Progenitor cell of endocrine pancreas (in vitro differentiated cells): ENCODE measurements at regions not wholly inside any gene's neighbourhood (a gene's known extent, or its start where the extent isn't known, plus 50 kb on each side); places are given as distances from the start of the nearest gene placed in this dataset.

ENCODE experiments used
- DNase-seq: peaks from one replicate; pipeline ENCODE4 v3.0.0; 2021; ENCODE audit warnings: low spot score; ENCODE audit not compliant: unreplicated experiment
- H3K27ac Mint-ChIP-seq: 2 replicates; pipeline ENCODE4 v1.8.0; 2021; ENCODE audit warnings: mild to moderate bottlenecking, moderate library complexity, mixed read lengths
- H3K27me3 Mint-ChIP-seq: 2 replicates; pipeline ENCODE4 v1.8.0; 2021; ENCODE audit warnings: mixed read lengths
- H3K36me3 Mint-ChIP-seq: 2 replicates; pipeline ENCODE4 v1.8.0; 2022; ENCODE audit warnings: mixed read lengths; ENCODE audit not compliant: insufficient read depth
- H3K4me1 Mint-ChIP-seq: 2 replicates; pipeline ENCODE4 v1.8.0; 2021; ENCODE audit warnings: low read depth, mixed read lengths
- H3K4me3 Mint-ChIP-seq: 2 replicates; pipeline ENCODE4 v1.8.0; 2021; ENCODE audit warnings: low read depth, mild to moderate bottlenecking, moderate library complexity, mixed read lengths
- H3K9me3 Mint-ChIP-seq: 2 replicates; pipeline ENCODE4 v1.8.0; 2021; ENCODE audit warnings: low read depth, mixed read lengths
- TF ChIP-seq, protein P1 (sequence below): fragments of 200-600 bp; sonication (generic); IDR thresholded peaks from one replicate; pipeline ENCODE4 v1.5.0; 2021; ENCODE audit warnings: antibody characterized with exemption, mild to moderate bottlenecking; ENCODE audit not compliant: unreplicated experiment

DNA sequence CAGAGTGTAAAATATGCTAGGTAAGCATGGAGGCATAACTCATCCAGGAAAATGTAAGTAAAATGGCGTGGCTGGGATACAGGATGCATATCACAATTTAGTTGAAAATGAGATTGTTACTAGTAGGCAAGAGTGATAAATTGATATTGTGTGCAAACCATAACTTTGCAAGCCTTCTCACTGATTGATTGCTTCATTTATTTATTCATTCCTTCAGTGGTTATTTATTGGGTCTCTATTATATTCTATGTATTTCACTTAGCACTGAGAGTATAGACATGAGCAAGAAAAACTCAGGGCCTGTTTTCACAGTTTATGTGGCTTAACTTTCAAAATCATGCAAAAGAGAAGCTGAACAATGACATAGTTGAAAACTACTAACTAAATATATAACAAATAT, 241.0 kb upstream of the EYS start:
- no peaks in the 10 kb centered on the region for H3K4me1 Mint-ChIP-seq
- no peak overlapping the region for H3K27ac Mint-ChIP-seq
- H3K36me3 Mint-ChIP-seq, result no peaks in the 10 kb centered on the region

DNA sequence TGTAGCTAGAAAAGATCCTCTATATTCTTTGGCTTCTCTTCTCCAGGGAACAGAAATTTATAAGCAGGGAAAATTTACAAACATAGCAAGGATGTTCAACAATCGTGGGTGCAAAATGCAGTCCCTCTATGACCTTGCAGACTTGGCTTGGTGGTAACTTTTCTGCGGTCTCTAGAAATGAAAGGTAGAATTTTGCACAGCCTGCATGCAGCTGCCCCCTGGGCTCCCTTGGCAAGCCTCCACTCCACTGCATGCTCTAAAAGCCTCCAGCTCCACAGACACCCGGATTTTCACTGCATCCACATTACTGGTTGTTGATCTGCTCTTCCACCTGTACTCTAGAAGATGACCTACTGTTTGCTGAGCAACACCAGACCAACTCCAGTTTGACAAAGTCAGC, 236.5 kb upstream of the EYS start:
- H3K27ac Mint-ChIP-seq, result no peak overlapping the region
- H3K9me3 Mint-ChIP-seq, result no peaks in the 10 kb centered on the region
- TF ChIP-seq, protein P1, sequence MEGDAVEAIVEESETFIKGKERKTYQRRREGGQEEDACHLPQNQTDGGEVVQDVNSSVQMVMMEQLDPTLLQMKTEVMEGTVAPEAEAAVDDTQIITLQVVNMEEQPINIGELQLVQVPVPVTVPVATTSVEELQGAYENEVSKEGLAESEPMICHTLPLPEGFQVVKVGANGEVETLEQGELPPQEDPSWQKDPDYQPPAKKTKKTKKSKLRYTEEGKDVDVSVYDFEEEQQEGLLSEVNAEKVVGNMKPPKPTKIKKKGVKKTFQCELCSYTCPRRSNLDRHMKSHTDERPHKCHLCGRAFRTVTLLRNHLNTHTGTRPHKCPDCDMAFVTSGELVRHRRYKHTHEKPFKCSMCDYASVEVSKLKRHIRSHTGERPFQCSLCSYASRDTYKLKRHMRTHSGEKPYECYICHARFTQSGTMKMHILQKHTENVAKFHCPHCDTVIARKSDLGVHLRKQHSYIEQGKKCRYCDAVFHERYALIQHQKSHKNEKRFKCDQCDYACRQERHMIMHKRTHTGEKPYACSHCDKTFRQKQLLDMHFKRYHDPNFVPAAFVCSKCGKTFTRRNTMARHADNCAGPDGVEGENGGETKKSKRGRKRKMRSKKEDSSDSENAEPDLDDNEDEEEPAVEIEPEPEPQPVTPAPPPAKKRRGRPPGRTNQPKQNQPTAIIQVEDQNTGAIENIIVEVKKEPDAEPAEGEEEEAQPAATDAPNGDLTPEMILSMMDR, result no peak
- no peak overlapping the region for H3K4me3 Mint-ChIP-seq
- no peaks in the 10 kb centered on the region for H3K27me3 Mint-ChIP-seq
- no peak for DNase-seq
- no peaks in the 10 kb centered on the region for H3K36me3 Mint-ChIP-seq
- H3K4me1 Mint-ChIP-seq, result no peaks in the 10 kb centered on the region

More for the DNA sequence above, 241.0 kb upstream of the EYS start:
- Mint-ChIP-seq H3K9me3 (no peaks in the 10 kb centered on the region), H3K27me3 (no peaks in the 10 kb centered on the region), H3K4me3 (no peak overlapping the region)
- no peak for DNase-seq
- TF ChIP-seq, protein P1, result no peak

DNA sequence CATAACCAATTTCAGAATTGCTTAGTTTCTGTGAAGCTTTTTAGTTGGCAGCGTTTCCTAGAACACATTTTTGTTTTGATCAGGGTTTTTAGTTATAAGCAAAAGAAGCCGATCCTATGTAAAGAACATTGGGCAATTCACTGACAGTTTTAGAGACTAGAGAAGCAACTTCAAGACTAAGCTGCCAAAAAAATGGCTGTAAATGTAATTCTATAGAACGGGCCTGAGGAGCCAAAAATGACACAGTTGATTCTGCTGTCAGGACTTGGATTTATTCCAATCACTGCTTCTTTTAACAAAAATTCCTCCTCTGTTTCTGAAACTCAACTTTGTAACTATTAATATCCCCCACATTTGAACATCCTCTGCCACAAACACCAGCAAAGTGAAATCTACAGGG, 236.0 kb upstream of the EYS start:
- no peak for DNase-seq
- no peaks in the 10 kb centered on the region for H3K27me3 Mint-ChIP-seq
- H3K4me1 Mint-ChIP-seq, result no peaks in the 10 kb centered on the region
- H3K9me3 Mint-ChIP-seq, result no peaks in the 10 kb centered on the region
- H3K4me3 Mint-ChIP-seq, result no peak overlapping the region
- H3K27ac Mint-ChIP-seq, result peak overlapping the region; percentile 4
- TF ChIP-seq, protein P1, result no peak
- no peaks in the 10 kb centered on the region for H3K36me3 Mint-ChIP-seq

DNA sequence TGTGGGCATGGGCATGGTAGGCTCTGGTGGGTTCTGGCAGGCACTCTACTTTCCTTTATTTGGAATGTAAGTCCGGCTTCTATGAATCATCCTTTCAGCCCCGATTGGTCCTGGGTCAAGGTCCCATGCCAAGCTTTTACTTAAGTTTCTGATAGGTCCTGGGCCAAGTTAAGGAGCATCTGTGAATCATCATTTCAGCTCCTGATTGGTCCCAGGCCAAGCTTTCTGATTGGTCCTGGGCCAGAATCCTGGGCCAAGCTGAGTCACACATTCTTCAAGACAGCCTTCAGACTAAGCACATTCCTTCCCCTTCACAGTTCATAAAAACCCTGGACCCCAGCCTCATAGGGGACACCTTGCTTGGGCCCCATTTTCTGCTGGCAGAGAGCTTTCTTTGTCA, 231.0 kb upstream of the EYS start:
- Mint-ChIP-seq H3K4me1 (no peaks in the 10 kb centered on the region), H3K4me3 (no peak overlapping the region), H3K36me3 (no peaks in the 10 kb centered on the region), H3K9me3 (no peaks in the 10 kb centered on the region), H3K27me3 (no peaks in the 10 kb centered on the region), H3K27ac (no peak overlapping the region)
- DNase-seq, result no peak
- TF ChIP-seq, protein P1, result no peak

DNA sequence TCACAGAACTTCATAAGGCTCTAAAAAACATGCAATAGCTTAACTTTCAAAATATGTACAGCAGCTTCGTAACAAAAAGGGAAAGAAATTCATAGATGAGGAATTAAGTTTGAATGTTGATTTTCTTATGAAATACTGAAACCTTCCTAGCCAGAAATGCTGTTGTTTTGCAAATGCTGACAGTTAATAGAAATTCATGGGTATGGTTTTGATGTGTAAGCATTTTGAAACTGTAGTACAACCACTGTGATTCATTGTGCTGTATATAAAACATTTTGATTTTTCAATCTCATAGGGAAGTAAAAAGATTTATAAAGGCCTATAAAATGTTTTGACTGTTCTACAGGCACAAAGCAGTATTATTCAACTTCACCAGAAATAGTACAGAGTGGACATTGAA, 228.4 kb upstream of the EYS start:
- DNase-seq, result no peak
- H3K27me3 Mint-ChIP-seq, result no peaks in the 10 kb centered on the region
- H3K9me3 Mint-ChIP-seq, result no peaks in the 10 kb centered on the region
- TF ChIP-seq, protein P1, result no peak
- no peaks in the 10 kb centered on the region for H3K36me3 Mint-ChIP-seq
- H3K4me1 Mint-ChIP-seq, result no peaks in the 10 kb centered on the region
- no peak overlapping the region for H3K27ac Mint-ChIP-seq
- H3K4me3 Mint-ChIP-seq, result no peak overlapping the region
